IMR-90 (cell line): ENCODE measurements at regions not wholly inside any gene's neighbourhood (a gene's known extent, or its start where the extent isn't known, plus 50 kb on each side); places are given as distances from the start of the nearest gene placed in this dataset.

ENCODE experiments used
- ATAC-seq: fragments of 200-7000 bp; cut with Tn5 transposase; 2 replicates; pipeline ENCODE4 v1.9.1; 2020; ENCODE audit warnings: low read depth, mild to moderate bottlenecking, moderate library complexity
- BruUV-seq: library from RNA; stranded (reverse); fragments of 400-500 nt; replicated peaks from 2 replicates; lab custom pipeline; 2021; lab: Mats Ljungman, UMichigan
- CTCF ChIA-PET: fragments of 300-600 bp; formaldehyde crosslinking; extraction: SDS; loops from one replicate; lab custom pipeline; 2021; ENCODE audit warnings: antibody characterized with exemption; lab: Yijun Ruan, JAX
- POLR2A ChIA-PET: fragments of 300-600 bp; sonication (Branson Sonifier 250); formaldehyde crosslinking; loops from one replicate; lab custom pipeline; 2022; ENCODE audit warnings: antibody characterized with exemption; ENCODE audit not compliant: unreplicated experiment; lab: Charles Lee
- DNase-seq: peaks from one replicate; pipeline ENCODE4 v3.0.0; 2013
- H2AFZ ChIP-seq: replicated peaks from 2 replicates; pipeline ENCODE3; 2013; ENCODE audit warnings: low read length, mild to moderate bottlenecking; ENCODE audit not compliant: poor library complexity
- H2AK5ac ChIP-seq: 2 replicates; pipeline ENCODE4 v1.6.1; 2013; ENCODE audit warnings: low read depth, low read length, inconsistent platforms
- H2AK9ac ChIP-seq: replicated peaks from 2 replicates; pipeline ENCODE3; 2013; ENCODE audit warnings: mild to moderate bottlenecking, low read depth, low read length, moderate library complexity; ENCODE audit not compliant: poor library complexity
- H2BK120ac ChIP-seq: 2 replicates; pipeline ENCODE4 v1.6.1; 2013; ENCODE audit warnings: low read depth, low read length, inconsistent platforms
- H2BK15ac ChIP-seq: 3 replicates; pipeline ENCODE4 v1.6.1; 2013; ENCODE audit warnings: low read depth, low read length, inconsistent platforms
- H2BK20ac ChIP-seq: 2 replicates; pipeline ENCODE4 v1.6.1; 2013; ENCODE audit warnings: low read depth, mild to moderate bottlenecking, inconsistent platforms, low read length, moderate library complexity
- H2BK5ac ChIP-seq: 2 replicates; pipeline ENCODE4 v1.6.1; 2013; ENCODE audit warnings: mild to moderate bottlenecking, low read depth, low read length, inconsistent platforms; ENCODE audit not compliant: poor library complexity, severe bottlenecking
- H3K14ac ChIP-seq: replicated peaks from 2 replicates; pipeline ENCODE4 v1.6.1; 2013; ENCODE audit warnings: low read depth, low read length, inconsistent platforms
- H3K18ac ChIP-seq: 2 replicates; pipeline ENCODE4 v1.6.1; 2013; ENCODE audit warnings: low read depth, low read length, control low read depth
- H3K23ac ChIP-seq: 2 replicates; pipeline ENCODE4 v1.6.1; 2013; ENCODE audit warnings: low read depth, low read length, inconsistent platforms
- H3K27ac ChIP-seq: 2 replicates; pipeline ENCODE4 v1.5.1; 2013; ENCODE audit warnings: mild to moderate bottlenecking, control low read depth, low read length; ENCODE audit not compliant: insufficient read depth
- H3K27me3 ChIP-seq: 2 replicates; pipeline ENCODE4 v1.6.1; 2013; ENCODE audit warnings: low read length; ENCODE audit not compliant: control insufficient read depth, insufficient read depth
- H3K36me3 ChIP-seq: 2 replicates; pipeline ENCODE4 v1.6.1; 2013; ENCODE audit warnings: low read length, mixed read lengths; ENCODE audit not compliant: control insufficient read depth, insufficient read depth
- H3K4ac ChIP-seq: 2 replicates; pipeline ENCODE4 v1.6.1; 2013; ENCODE audit warnings: low read depth, low read length, inconsistent platforms
- H3K4me1 ChIP-seq: 2 replicates; pipeline ENCODE4 v1.6.1; 2013; ENCODE audit warnings: low read length, mixed read lengths; ENCODE audit not compliant: control insufficient read depth, insufficient read depth
- H3K4me2 ChIP-seq: 2 replicates; pipeline ENCODE4 v1.6.1; 2013; ENCODE audit warnings: low read depth, mild to moderate bottlenecking, control low read depth, low read length, moderate library complexity
- H3K4me3 ChIP-seq: 2 replicates; pipeline ENCODE4 v1.5.1; 2013; ENCODE audit warnings: low read depth, mild to moderate bottlenecking, control low read depth, low read length, moderate library complexity; ENCODE audit not compliant: insufficient read depth
- H3K56ac ChIP-seq: 2 replicates; pipeline ENCODE4 v1.6.1; 2013; ENCODE audit warnings: low read length, inconsistent platforms; ENCODE audit not compliant: insufficient read depth; ENCODE audit errors: extremely low read depth
- H3K79me1 ChIP-seq, 2 experiments: 2 replicates each; pipeline ENCODE4 v1.6.1; 2013; ENCODE audit warnings: low read length in 2 of 2, inconsistent platforms in 1 of 2, low read depth in 1 of 2
- H3K9ac ChIP-seq: 2 replicates; pipeline ENCODE4 v1.6.1; 2013; ENCODE audit warnings: low read depth, low read length, control low read depth
- H3K9me1 ChIP-seq: 2 replicates; pipeline ENCODE4 v1.6.1; 2013; ENCODE audit warnings: low read length, inconsistent platforms; ENCODE audit not compliant: insufficient read depth
- H3K9me3 ChIP-seq: 2 replicates; pipeline ENCODE4 v1.6.1; 2013; ENCODE audit warnings: low read length; ENCODE audit not compliant: control insufficient read depth, insufficient read depth
- H4K20me1 ChIP-seq: 2 replicates; pipeline ENCODE4 v1.6.1; 2013; ENCODE audit warnings: low read length, inconsistent platforms; ENCODE audit not compliant: insufficient read depth
- H4K5ac ChIP-seq: 2 replicates; pipeline ENCODE4 v1.6.1; 2013; ENCODE audit warnings: mild to moderate bottlenecking, low read depth, low read length, control low read depth
- H4K8ac ChIP-seq, 2 experiments: 2 replicates each; pipeline ENCODE4 v1.6.1; 2013; ENCODE audit warnings: low read depth in 2 of 2, low read length in 2 of 2, control low read depth in 1 of 2, inconsistent platforms in 1 of 2
- H4K91ac ChIP-seq: 2 replicates; pipeline ENCODE4 v1.6.1; 2013; ENCODE audit warnings: low read depth, low read length, inconsistent platforms; ENCODE audit not compliant: insufficient read depth
- CHD1 ChIP-seq: IDR thresholded peaks from 2 replicates; pipeline ENCODE4 v1.6.1; 2012; ENCODE audit warnings: low read depth, low read length, improper control_type of control experiment
- CTCF ChIP-seq: conservative IDR thresholded peaks from 2 replicates; pipeline ENCODE4 v1.5.1; 2012; ENCODE audit warnings: mild to moderate bottlenecking, low read depth, low read length, improper control_type of control experiment
- MAFK ChIP-seq: IDR thresholded peaks from 2 replicates; pipeline ENCODE4 v1.6.1; 2012; ENCODE audit warnings: low read depth, low read length, improper control_type of control experiment
- NFE2L2 ChIP-seq: fragments of 150-350 bp; IDR thresholded peaks from 2 replicates; pipeline ENCODE4 v1.6.1; 2016; ENCODE audit warnings: low read depth, mild to moderate bottlenecking, low read length
- RAD21 ChIP-seq: IDR thresholded peaks from 2 replicates; pipeline ENCODE4 v1.6.1; 2012; ENCODE audit warnings: low read length, improper control_type of control experiment
- RCOR1 ChIP-seq: IDR thresholded peaks from 2 replicates; pipeline ENCODE4 v1.6.1; 2012; ENCODE audit warnings: mild to moderate bottlenecking, low read length, improper control_type of control experiment; ENCODE audit not compliant: insufficient replicate concordance
- RFX5 ChIP-seq: IDR thresholded peaks from 2 replicates; pipeline ENCODE4 v1.8.0; 2012; ENCODE audit warnings: low read depth, mild to moderate bottlenecking, low read length, moderate library complexity
- SMC3 ChIP-seq: fragments of 150-350 bp; IDR thresholded peaks from 2 replicates; pipeline ENCODE4 v1.6.1; 2016; ENCODE audit warnings: low read depth, mild to moderate bottlenecking, antibody characterized with exemption, low read length, moderate library complexity
- WGBS, 2 experiments: methylation state at CpG; one replicate each; pipeline versions ENCODE4 v1.1.5 to v1.1.7; 2013; ENCODE audit warnings: missing lambda C conversion rate in 2 of 2; ENCODE audit not compliant: insufficient read length in 1 of 2; ENCODE audit errors: extremely low coverage in 2 of 2; 5-methylcytosine and 5-hydroxymethylcytosine counted together
- dilution Hi-C: fragments of 300-500 bp; cut with HindIII; formaldehyde crosslinking; loops from one replicate; pipeline ENCODE4 v1.14.3; 2018; ENCODE audit warnings: low sequenced_read_pairs; ENCODE audit not compliant: unreplicated experiment
- in situ Hi-C: fragments of 300-500 bp; cut with MboI; formaldehyde crosslinking; loops from 3 replicates; pipeline ENCODE4 v1.14.3; 2019; ENCODE audit warnings: low sequenced_read_pairs, inconsistent platforms, mixed read lengths
- intact Hi-C: fragments of 100-400 bp; cut with micrococcal nuclease; formaldehyde crosslinking; loops from 2 replicates; pipeline ENCODE4 v1.10.0; 2022

- Histone ChIP-seq H3K9ac (no peak overlapping the region), H2AK5ac (no peak overlapping the region), H4K8ac (no peak overlapping the region), H3K18ac (no peak overlapping the region), H2BK5ac (no peak overlapping the region), H3K56ac (no peak overlapping the region), H3K27ac (no peak overlapping the region), H3K9me3 (no peaks in the 10 kb centered on the region), H3K9me1 (no peaks in the 10 kb centered on the region), H2AFZ (no peak overlapping the region), H4K20me1 (no peaks in the 10 kb centered on the region), H4K91ac (no peak overlapping the region), H2BK120ac (no peak overlapping the region), H2BK20ac (no peak overlapping the region), H3K36me3 (no peaks in the 10 kb centered on the region), H3K14ac (no peak overlapping the region), H3K4me2 (no peak overlapping the region), H2BK15ac (no peak overlapping the region), H3K23ac (no peak overlapping the region), H3K4ac (no peak overlapping the region), H2AK9ac (no peak overlapping the region), H4K5ac (no peak overlapping the region), H3K79me1 (no peaks in the 10 kb centered on the region), H3K4me3 (no peak overlapping the region), H3K27me3 (peaks cover 4% of the 10 kb centered on the region; the same call in 1 of the 2 replicates), H3K4me1 (no peaks in the 10 kb centered on the region)
- dilution Hi-C loops (no loop called here), intact Hi-C loops (no loop called here), in situ Hi-C loops (no loop called here)
- WGBS, 2 experiments: no CpG with 5 or more reads among the region's 1 CpG
- BruUV-seq: no TSS peak
- ChIA-PET POLR2A (no interaction called here), CTCF (no interaction called here)
- TF ChIP-seq CHD1 (no peak), MAFK (no peak), RAD21 (no peak), SMC3 (no peak), NFE2L2 (no peak), RFX5 (no peak), RCOR1 (no peak), CTCF (no peak)
- ATAC-seq (no peak), DNase-seq (no peak)
Observed at GRCh38 chrX:150258176-150258425, 105.0 kb upstream of the MAMLD1 start.
